IMR-90 (cell line): ENCODE measurements at regions not wholly inside any gene's neighbourhood (a gene's known extent, or its start where the extent isn't known, plus 50 kb on each side); places are given as distances from the start of the nearest gene placed in this dataset.

Experiments
- ATAC-seq: fragments of 200-7000 bp; cut with Tn5 transposase; 2 replicates; pipeline ENCODE4 v1.9.1; 2020; ENCODE audit warnings: low read depth, mild to moderate bottlenecking, moderate library complexity
- BruUV-seq: library from RNA; stranded (reverse); fragments of 400-500 nt; replicated peaks from 2 replicates; lab custom pipeline; 2021; lab: Mats Ljungman, UMichigan
- CTCF ChIA-PET: fragments of 300-600 bp; formaldehyde crosslinking; extraction: SDS; loops from one replicate; lab custom pipeline; 2021; ENCODE audit warnings: antibody characterized with exemption; lab: Yijun Ruan, JAX
- POLR2A ChIA-PET: fragments of 300-600 bp; sonication (Branson Sonifier 250); formaldehyde crosslinking; loops from one replicate; lab custom pipeline; 2022; ENCODE audit warnings: antibody characterized with exemption; ENCODE audit not compliant: unreplicated experiment; lab: Charles Lee
- DNase-seq: peaks from one replicate; pipeline ENCODE4 v3.0.0; 2013
- H2AFZ ChIP-seq: replicated peaks from 2 replicates; pipeline ENCODE3; 2013; ENCODE audit warnings: low read length, mild to moderate bottlenecking; ENCODE audit not compliant: poor library complexity
- H2AK5ac ChIP-seq: 2 replicates; pipeline ENCODE4 v1.6.1; 2013; ENCODE audit warnings: low read depth, low read length, inconsistent platforms
- H2AK9ac ChIP-seq: replicated peaks from 2 replicates; pipeline ENCODE3; 2013; ENCODE audit warnings: mild to moderate bottlenecking, low read depth, low read length, moderate library complexity; ENCODE audit not compliant: poor library complexity
- H2BK120ac ChIP-seq: 2 replicates; pipeline ENCODE4 v1.6.1; 2013; ENCODE audit warnings: low read depth, low read length, inconsistent platforms
- H2BK15ac ChIP-seq: 3 replicates; pipeline ENCODE4 v1.6.1; 2013; ENCODE audit warnings: low read depth, low read length, inconsistent platforms
- H2BK20ac ChIP-seq: 2 replicates; pipeline ENCODE4 v1.6.1; 2013; ENCODE audit warnings: low read depth, mild to moderate bottlenecking, inconsistent platforms, low read length, moderate library complexity
- H2BK5ac ChIP-seq: 2 replicates; pipeline ENCODE4 v1.6.1; 2013; ENCODE audit warnings: mild to moderate bottlenecking, low read depth, low read length, inconsistent platforms; ENCODE audit not compliant: poor library complexity, severe bottlenecking
- H3K14ac ChIP-seq: replicated peaks from 2 replicates; pipeline ENCODE4 v1.6.1; 2013; ENCODE audit warnings: low read depth, low read length, inconsistent platforms
- H3K18ac ChIP-seq: 2 replicates; pipeline ENCODE4 v1.6.1; 2013; ENCODE audit warnings: low read depth, low read length, control low read depth
- H3K23ac ChIP-seq: 2 replicates; pipeline ENCODE4 v1.6.1; 2013; ENCODE audit warnings: low read depth, low read length, inconsistent platforms
- H3K27ac ChIP-seq: 2 replicates; pipeline ENCODE4 v1.5.1; 2013; ENCODE audit warnings: mild to moderate bottlenecking, control low read depth, low read length; ENCODE audit not compliant: insufficient read depth
- H3K27me3 ChIP-seq: 2 replicates; pipeline ENCODE4 v1.6.1; 2013; ENCODE audit warnings: low read length; ENCODE audit not compliant: control insufficient read depth, insufficient read depth
- H3K36me3 ChIP-seq: 2 replicates; pipeline ENCODE4 v1.6.1; 2013; ENCODE audit warnings: low read length, mixed read lengths; ENCODE audit not compliant: control insufficient read depth, insufficient read depth
- H3K4ac ChIP-seq: 2 replicates; pipeline ENCODE4 v1.6.1; 2013; ENCODE audit warnings: low read depth, low read length, inconsistent platforms
- H3K4me1 ChIP-seq: 2 replicates; pipeline ENCODE4 v1.6.1; 2013; ENCODE audit warnings: low read length, mixed read lengths; ENCODE audit not compliant: control insufficient read depth, insufficient read depth
- H3K4me2 ChIP-seq: 2 replicates; pipeline ENCODE4 v1.6.1; 2013; ENCODE audit warnings: low read depth, mild to moderate bottlenecking, control low read depth, low read length, moderate library complexity
- H3K4me3 ChIP-seq: 2 replicates; pipeline ENCODE4 v1.5.1; 2013; ENCODE audit warnings: low read depth, mild to moderate bottlenecking, control low read depth, low read length, moderate library complexity; ENCODE audit not compliant: insufficient read depth
- H3K56ac ChIP-seq: 2 replicates; pipeline ENCODE4 v1.6.1; 2013; ENCODE audit warnings: low read length, inconsistent platforms; ENCODE audit not compliant: insufficient read depth; ENCODE audit errors: extremely low read depth
- H3K79me1 ChIP-seq, 2 experiments: 2 replicates each; pipeline ENCODE4 v1.6.1; 2013; ENCODE audit warnings: low read length in 2 of 2, inconsistent platforms in 1 of 2, low read depth in 1 of 2
- H3K9ac ChIP-seq: 2 replicates; pipeline ENCODE4 v1.6.1; 2013; ENCODE audit warnings: low read depth, low read length, control low read depth
- H3K9me1 ChIP-seq: 2 replicates; pipeline ENCODE4 v1.6.1; 2013; ENCODE audit warnings: low read length, inconsistent platforms; ENCODE audit not compliant: insufficient read depth
- H3K9me3 ChIP-seq: 2 replicates; pipeline ENCODE4 v1.6.1; 2013; ENCODE audit warnings: low read length; ENCODE audit not compliant: control insufficient read depth, insufficient read depth
- H4K20me1 ChIP-seq: 2 replicates; pipeline ENCODE4 v1.6.1; 2013; ENCODE audit warnings: low read length, inconsistent platforms; ENCODE audit not compliant: insufficient read depth
- H4K5ac ChIP-seq: 2 replicates; pipeline ENCODE4 v1.6.1; 2013; ENCODE audit warnings: mild to moderate bottlenecking, low read depth, low read length, control low read depth
- H4K8ac ChIP-seq, 2 experiments: 2 replicates each; pipeline ENCODE4 v1.6.1; 2013; ENCODE audit warnings: low read depth in 2 of 2, low read length in 2 of 2, control low read depth in 1 of 2, inconsistent platforms in 1 of 2
- H4K91ac ChIP-seq: 2 replicates; pipeline ENCODE4 v1.6.1; 2013; ENCODE audit warnings: low read depth, low read length, inconsistent platforms; ENCODE audit not compliant: insufficient read depth
- CEBPB ChIP-seq: IDR thresholded peaks from 2 replicates; pipeline ENCODE4 v1.6.1; 2012; ENCODE audit warnings: low read depth, low read length, improper control_type of control experiment
- CHD1 ChIP-seq: IDR thresholded peaks from 2 replicates; pipeline ENCODE4 v1.6.1; 2012; ENCODE audit warnings: low read depth, low read length, improper control_type of control experiment
- CTCF ChIP-seq: conservative IDR thresholded peaks from 2 replicates; pipeline ENCODE4 v1.5.1; 2012; ENCODE audit warnings: mild to moderate bottlenecking, low read depth, low read length, improper control_type of control experiment
- ELK1 ChIP-seq: fragments of 150-350 bp; IDR thresholded peaks from 2 replicates; pipeline ENCODE4 v1.6.1; 2016; ENCODE audit warnings: low read depth, mild to moderate bottlenecking, low read length, moderate library complexity, borderline replicate concordance
- MAZ ChIP-seq: IDR thresholded peaks from 2 replicates; pipeline ENCODE4 v1.6.1; 2012; ENCODE audit warnings: low read depth, mild to moderate bottlenecking, low read length, improper control_type of control experiment, moderate library complexity, borderline replicate concordance
- MXI1 ChIP-seq: IDR thresholded peaks from 2 replicates; pipeline ENCODE4 v1.6.1; 2012; ENCODE audit warnings: low read depth, mild to moderate bottlenecking, low read length, moderate library complexity, borderline replicate concordance
- NFE2L2 ChIP-seq: fragments of 150-350 bp; IDR thresholded peaks from 2 replicates; pipeline ENCODE4 v1.6.1; 2016; ENCODE audit warnings: low read depth, mild to moderate bottlenecking, low read length
- POLR2A ChIP-seq: IDR thresholded peaks from 2 replicates; pipeline ENCODE4 v1.6.1; 2012; ENCODE audit warnings: mild to moderate bottlenecking, low read depth, low read length
- RCOR1 ChIP-seq: IDR thresholded peaks from 2 replicates; pipeline ENCODE4 v1.6.1; 2012; ENCODE audit warnings: mild to moderate bottlenecking, low read length, improper control_type of control experiment; ENCODE audit not compliant: insufficient replicate concordance
- SMC3 ChIP-seq: fragments of 150-350 bp; IDR thresholded peaks from 2 replicates; pipeline ENCODE4 v1.6.1; 2016; ENCODE audit warnings: low read depth, mild to moderate bottlenecking, antibody characterized with exemption, low read length, moderate library complexity
- USF2 ChIP-seq: fragments of 150-350 bp; IDR thresholded peaks from 2 replicates; pipeline ENCODE4 v1.6.1; 2017; ENCODE audit warnings: mild to moderate bottlenecking, antibody characterized with exemption, low read length, low read depth
- WGBS, 2 experiments: methylation state at CpG; one replicate each; pipeline versions ENCODE4 v1.1.5 to v1.1.7; 2013; ENCODE audit warnings: missing lambda C conversion rate in 2 of 2; ENCODE audit not compliant: insufficient read length in 1 of 2; ENCODE audit errors: extremely low coverage in 2 of 2; 5-methylcytosine and 5-hydroxymethylcytosine counted together
- dilution Hi-C: fragments of 300-500 bp; cut with HindIII; formaldehyde crosslinking; loops from one replicate; pipeline ENCODE4 v1.14.3; 2018; ENCODE audit warnings: low sequenced_read_pairs; ENCODE audit not compliant: unreplicated experiment
- in situ Hi-C: fragments of 300-500 bp; cut with MboI; formaldehyde crosslinking; loops from 3 replicates; pipeline ENCODE4 v1.14.3; 2019; ENCODE audit warnings: low sequenced_read_pairs, inconsistent platforms, mixed read lengths
- intact Hi-C: fragments of 100-400 bp; cut with micrococcal nuclease; formaldehyde crosslinking; loops from 2 replicates; pipeline ENCODE4 v1.10.0; 2022

- Histone ChIP-seq H3K79me1 (no peaks in the 10 kb centered on the region), H2AK9ac (no peak overlapping the region), H4K20me1 (no peaks in the 10 kb centered on the region), H3K4ac (no peak overlapping the region), H3K36me3 (no peaks in the 10 kb centered on the region), H2BK120ac (no peak overlapping the region), H3K27me3 (no peaks in the 10 kb centered on the region), H3K9me3 (peaks cover 2% of the 10 kb centered on the region; the same call in 1 of the 2 replicates), H2BK20ac (no peak overlapping the region), H2BK5ac (no peak overlapping the region), H4K91ac (no peak overlapping the region), H3K27ac (no peak overlapping the region), H3K4me3 (no peak overlapping the region), H2AK5ac (no peak overlapping the region), H4K5ac (no peak overlapping the region), H2AFZ (no peak overlapping the region), H4K8ac (no peak overlapping the region), H3K4me2 (no peak overlapping the region), H3K9me1 (no peaks in the 10 kb centered on the region), H3K56ac (no peak overlapping the region), H3K18ac (no peak overlapping the region), H2BK15ac (no peak overlapping the region), H3K4me1 (no peaks in the 10 kb centered on the region), H3K9ac (no peak overlapping the region), H3K14ac (no peak overlapping the region), H3K23ac (no peak overlapping the region)
- dilution Hi-C loops: no loop called here
- no peak for TF ChIP-seq SMC3
- TF ChIP-seq RCOR1: no peak
- TF ChIP-seq POLR2A: no peak
- TF ChIP-seq CHD1: no peak
- TF ChIP-seq MAZ: no peak
- TF ChIP-seq CEBPB: no peak
- no peak for TF ChIP-seq MXI1
- no peak for TF ChIP-seq CTCF
- no peak for TF ChIP-seq NFE2L2
- TF ChIP-seq USF2: no peak
- no peak for TF ChIP-seq ELK1
- intact Hi-C loops: no loop called here
- ChIA-PET POLR2A (no interaction called here), CTCF (no interaction called here)
- in situ Hi-C loops: no loop called here
- no peak for DNase-seq
- WGBS, 2 experiments: no CpG with 5 or more reads among the region's 1 CpG
- no TSS peak for BruUV-seq
- no peak for ATAC-seq
Measured at GRCh38 chr9:102038006-102038405, 299.6 kb upstream of the GRIN3A start.
